ENCODE measurements at regions not wholly inside any gene's neighbourhood (a gene's known extent, or its start where the extent isn't known, plus 50 kb on each side); places are given as distances from the start of the nearest gene placed in this dataset.

DNA sequence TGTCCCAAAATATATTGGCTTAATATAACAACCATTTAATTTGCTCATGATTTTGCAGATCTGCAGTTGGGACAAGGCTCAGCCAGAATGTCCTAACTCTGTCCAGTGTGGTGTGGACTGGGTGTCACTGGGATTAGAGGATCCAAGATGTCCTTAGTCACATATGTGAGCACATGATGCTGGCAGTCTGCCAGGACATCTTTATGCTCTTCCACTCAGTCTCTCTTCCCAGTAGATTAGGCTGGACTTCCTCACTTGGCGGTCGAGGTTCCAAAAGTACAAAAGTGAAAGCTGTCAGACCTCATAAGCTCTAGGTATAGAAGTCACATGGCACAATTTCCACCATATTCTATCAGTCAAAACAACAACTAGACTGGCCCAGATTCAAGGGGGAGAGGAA lies 167.9 kb upstream of the NTF3 start:
- H3K4me3 ChIP-seq (ENCODE audit: low read depth, low read length) = no peak overlapping the region
- TF ChIP-seq, protein P1, sequence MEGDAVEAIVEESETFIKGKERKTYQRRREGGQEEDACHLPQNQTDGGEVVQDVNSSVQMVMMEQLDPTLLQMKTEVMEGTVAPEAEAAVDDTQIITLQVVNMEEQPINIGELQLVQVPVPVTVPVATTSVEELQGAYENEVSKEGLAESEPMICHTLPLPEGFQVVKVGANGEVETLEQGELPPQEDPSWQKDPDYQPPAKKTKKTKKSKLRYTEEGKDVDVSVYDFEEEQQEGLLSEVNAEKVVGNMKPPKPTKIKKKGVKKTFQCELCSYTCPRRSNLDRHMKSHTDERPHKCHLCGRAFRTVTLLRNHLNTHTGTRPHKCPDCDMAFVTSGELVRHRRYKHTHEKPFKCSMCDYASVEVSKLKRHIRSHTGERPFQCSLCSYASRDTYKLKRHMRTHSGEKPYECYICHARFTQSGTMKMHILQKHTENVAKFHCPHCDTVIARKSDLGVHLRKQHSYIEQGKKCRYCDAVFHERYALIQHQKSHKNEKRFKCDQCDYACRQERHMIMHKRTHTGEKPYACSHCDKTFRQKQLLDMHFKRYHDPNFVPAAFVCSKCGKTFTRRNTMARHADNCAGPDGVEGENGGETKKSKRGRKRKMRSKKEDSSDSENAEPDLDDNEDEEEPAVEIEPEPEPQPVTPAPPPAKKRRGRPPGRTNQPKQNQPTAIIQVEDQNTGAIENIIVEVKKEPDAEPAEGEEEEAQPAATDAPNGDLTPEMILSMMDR (conservative IDR thresholded peaks at IDR 0.05; ENCODE audit: low read depth, low read length) = no peak
- no peak for DNase-seq (ENCODE audit: low read depth)

DNA sequence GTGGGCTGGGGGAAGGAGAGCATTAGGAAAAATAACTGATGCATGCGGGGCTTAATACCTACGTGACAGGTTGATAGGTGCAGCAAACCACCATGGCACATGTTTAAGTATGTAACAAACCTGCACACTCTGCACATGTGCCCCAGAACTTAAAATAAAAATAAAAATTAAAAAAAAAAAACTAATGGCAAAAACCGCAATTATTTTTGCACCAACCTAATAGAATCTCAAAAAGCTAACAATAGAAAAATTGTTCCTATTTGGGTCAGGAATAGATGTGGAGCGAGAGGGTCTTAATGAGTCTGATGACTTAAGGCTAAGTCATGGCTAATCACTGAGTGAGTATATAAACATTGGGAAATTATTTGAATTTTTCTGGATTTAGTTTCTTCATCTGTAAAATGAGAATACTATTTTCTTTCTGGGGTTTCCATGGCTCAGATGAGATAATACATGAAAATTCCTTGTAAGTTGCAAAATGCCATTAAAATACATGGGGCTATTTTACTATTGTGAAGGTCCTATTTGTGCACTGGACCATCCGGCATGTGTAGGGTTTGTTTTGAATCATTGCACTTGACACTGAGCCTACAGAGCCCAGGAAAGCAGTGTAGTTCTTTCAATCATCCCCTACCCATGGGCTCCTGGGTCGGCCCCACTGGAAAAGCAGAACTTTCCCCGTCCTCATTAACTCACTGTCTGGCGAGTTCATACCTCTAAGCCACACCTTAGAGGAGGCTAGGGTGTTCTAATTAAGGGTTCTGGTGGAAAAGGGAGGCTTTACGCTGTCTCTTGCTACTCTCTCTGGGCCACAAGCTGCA lies 164.1 kb upstream of the NTF3 start:
- no peak for DNase-seq (ENCODE audit: low read depth)
- TF ChIP-seq, protein P1 (conservative IDR thresholded peaks at IDR 0.05; ENCODE audit: low read depth, low read length) = no peak
- H3K4me3 ChIP-seq (ENCODE audit: low read depth, low read length) = no peak overlapping the region

DNA sequence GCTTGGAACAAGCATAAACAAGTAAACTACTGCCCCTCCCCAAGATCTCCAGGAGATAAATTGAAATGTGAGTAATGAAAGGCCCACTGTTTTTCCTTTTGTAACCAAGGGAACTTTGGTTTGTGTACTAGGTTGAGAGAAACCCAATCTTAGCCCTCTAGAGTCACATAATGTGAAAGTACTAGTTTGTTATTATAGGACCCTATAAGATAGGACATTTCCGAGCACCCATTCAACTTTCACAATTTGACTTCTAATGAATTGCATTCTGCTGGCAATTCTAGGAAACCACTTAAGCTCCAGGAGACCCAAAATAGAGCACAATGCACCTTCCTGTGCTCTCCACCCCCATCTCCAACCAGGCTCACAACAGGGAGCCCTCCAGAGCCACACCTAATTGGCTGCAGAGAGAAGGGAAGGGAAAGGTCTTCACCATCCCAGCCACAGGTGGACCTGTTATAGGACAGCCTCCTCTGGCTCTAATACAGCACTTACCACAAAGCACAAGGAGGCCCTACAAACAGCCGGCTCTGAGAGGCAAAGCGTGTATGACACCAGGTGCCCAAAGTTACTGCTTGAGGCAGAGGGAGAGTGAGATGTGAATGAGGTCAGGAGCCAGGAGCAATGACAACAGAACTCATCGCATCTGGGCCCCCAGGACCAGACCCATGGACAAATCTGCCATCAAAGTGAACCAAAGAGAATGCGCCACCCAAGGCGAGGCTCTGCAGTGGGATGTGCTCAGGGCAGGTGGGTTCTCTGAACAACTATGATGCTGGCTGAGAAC lies 163.3 kb upstream of the NTF3 start:
- no peak overlapping the region for H3K4me3 ChIP-seq (ENCODE audit: low read depth, low read length)
- DNase-seq (ENCODE audit: low read depth) = no peak
- TF ChIP-seq, protein P1 (conservative IDR thresholded peaks at IDR 0.05; ENCODE audit: low read depth, low read length) = no peak

DNA sequence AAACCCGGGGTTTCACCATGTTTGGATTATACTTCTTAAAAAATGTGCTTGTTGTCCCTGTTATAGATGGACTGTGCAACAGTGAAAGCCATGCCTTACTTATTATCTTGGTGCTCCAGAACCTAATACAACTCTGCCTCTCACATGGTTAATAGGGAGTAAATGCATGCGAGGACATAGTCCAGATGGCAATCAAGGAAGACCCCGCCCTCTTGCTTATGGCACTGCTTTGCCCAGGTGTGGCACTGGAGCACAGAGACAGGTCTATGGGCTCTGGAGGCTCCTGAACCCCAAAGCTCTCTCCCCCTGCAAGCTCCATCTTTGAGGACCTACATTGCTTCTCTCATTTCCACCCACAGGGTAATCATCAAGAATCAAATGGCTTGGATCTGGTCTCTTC lies 162.1 kb upstream of the NTF3 start:
- TF ChIP-seq, protein P1 (conservative IDR thresholded peaks at IDR 0.05; ENCODE audit: low read depth, low read length) = no peak
- no peak overlapping the region for H3K4me3 ChIP-seq (ENCODE audit: low read depth, low read length)
- DNase-seq (ENCODE audit: low read depth) = no peak

DNA sequence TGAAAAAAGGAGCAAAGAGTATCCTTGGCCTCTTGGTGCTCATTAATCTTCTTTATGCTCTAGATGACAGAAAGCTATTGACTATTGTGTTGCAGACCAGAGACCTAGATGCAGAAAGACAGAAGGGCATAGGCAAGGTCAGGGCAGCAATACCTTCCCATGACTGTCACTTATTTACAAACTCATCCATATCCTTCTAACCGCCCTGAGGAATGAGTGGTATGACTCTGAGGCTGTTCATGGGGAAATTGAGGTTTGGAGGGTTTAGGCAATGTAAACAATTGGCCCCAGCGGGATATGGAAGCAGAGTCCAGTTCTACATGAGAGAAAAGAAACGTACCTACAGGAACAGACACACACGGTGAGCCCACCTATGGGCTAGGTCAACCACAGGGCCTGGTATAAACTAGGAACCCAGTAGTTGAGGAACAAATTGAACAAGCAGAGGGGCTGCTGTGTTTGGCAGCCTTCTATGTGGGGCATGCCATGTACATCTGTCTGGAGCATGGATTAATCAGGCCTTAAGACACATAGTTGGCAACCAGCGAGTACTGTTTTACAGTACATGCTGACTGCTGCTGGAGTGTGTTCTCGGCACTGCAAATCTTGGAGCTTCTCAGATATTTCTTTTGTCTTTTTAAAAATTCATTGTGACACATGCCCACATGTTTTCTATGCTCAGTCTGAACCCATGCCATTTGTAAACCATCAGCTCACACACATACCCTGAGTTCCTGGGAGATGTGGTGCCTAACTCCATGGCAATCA lies 159.7 kb upstream of the NTF3 start:
- no peak for DNase-seq (ENCODE audit: low read depth)
- TF ChIP-seq, protein P1 (conservative IDR thresholded peaks at IDR 0.05; ENCODE audit: low read depth, low read length) = no peak
- H3K4me3 ChIP-seq (ENCODE audit: low read depth, low read length) = no peak overlapping the region

DNA sequence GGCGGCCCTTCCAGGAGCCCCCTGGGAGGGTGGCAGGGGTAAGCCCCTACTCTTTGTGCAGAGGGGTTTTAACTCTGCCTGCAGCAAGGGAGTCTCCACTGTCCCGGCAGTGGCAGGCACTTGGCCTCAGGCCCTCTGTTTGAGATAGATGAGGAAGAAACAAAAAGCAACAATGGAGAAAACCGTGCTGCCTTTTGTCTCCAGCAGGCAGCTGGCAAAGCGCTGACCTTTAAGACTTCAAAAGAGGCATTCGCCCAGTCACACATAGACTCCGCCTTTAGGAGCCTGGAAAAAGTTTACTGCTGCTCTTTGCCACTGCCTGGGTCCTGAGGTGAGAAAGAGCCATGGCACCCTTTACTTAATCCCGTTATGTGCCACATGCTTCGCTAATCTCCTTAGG lies 158.2 kb upstream of the NTF3 start:
- TF ChIP-seq, protein P1 (conservative IDR thresholded peaks at IDR 0.05; ENCODE audit: low read depth, low read length) = no peak
- DNase-seq (ENCODE audit: low read depth) = no peak
- H3K4me3 ChIP-seq (ENCODE audit: low read depth, low read length) = no peak overlapping the region
